DMS53 (cell line): ENCODE measurements at regions not wholly inside any gene's neighbourhood (a gene's known extent, or its start where the extent isn't known, plus 50 kb on each side); places are given as distances from the start of the nearest gene placed in this dataset.
"Not testable (repeated sequence)": the region's sequence is repeated elsewhere in the genome, so short reads cannot be mapped to it uniquely, and the experiment has no call there.

Source experiments
- DNase-seq: peaks from one replicate; lab custom pipeline; 2025; lab: John Stamatoyannopoulos, UW

GRCh38 chr18:28768791-28769768 is 592.1 kb upstream of the CDH2 start:
- DNase-seq, result no peak

GRCh38 chr18:28767727-28768211 is 590.8 kb upstream of the CDH2 start:
- DNase-seq, result no peak

DNA sequence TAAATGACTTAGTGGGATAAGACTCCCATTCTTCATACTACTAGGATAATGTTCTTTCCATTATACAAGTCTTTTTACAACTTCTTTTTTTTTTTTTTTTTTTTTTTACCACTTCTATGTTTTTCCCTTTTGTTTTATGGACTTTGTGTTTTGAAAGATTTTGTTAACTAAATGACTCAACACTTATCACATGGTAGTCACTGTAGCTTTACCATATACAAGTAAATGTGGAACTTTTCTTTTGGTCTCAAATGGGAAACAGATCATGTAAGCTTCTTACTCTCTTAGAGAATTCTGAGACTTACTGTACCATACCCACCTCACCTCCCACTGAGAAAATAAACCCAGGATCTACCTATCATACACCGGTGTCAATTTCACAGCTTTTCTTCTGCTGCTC is 590.3 kb upstream of the CDH2 start:
- no peak for DNase-seq

DNA sequence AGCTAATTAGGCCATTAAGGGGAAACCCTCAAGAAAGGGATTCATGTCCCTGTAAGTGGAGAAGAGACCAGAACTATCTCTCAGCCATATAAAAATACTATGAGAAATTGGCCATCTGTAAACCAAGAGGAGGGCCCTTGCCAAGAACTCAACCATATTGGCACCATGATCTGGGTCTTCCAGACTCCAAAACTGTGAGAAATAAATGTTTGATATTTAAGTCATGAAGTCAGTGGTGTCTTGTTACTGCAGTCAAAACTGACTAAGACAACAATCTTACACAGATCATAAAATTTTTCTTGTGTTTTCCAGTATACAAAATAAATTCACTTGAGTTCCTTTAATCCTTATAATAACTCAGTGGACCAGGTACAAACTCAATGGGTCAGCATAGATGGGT is 589.8 kb upstream of the CDH2 start:
- DNase-seq, result no peak

DNA sequence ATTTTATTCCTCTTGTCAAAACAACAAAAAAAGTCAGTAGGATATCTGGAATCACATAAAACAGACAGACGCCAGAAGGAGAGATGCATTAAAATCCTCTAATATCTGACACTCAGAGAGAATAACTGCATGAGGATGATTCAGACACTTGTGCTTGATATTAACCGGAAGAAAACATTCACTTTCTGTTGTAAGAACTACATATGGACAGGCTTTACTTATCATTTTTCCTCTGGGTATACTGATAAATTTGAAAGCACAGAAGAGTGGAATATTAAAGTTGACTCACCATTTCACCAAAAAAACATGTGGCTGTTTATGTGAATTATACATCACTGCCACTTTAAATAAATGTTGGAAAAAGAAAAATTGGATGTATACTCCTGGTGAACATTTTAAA is 589.1 kb upstream of the CDH2 start:
- DNase-seq, result no peak

GRCh38 chr18:28760299-28760698 is 583.4 kb upstream of the CDH2 start:
- no peak for DNase-seq

GRCh38 chr18:28757466-28758008 is 580.6 kb upstream of the CDH2 start:
- no peak for DNase-seq

DNA sequence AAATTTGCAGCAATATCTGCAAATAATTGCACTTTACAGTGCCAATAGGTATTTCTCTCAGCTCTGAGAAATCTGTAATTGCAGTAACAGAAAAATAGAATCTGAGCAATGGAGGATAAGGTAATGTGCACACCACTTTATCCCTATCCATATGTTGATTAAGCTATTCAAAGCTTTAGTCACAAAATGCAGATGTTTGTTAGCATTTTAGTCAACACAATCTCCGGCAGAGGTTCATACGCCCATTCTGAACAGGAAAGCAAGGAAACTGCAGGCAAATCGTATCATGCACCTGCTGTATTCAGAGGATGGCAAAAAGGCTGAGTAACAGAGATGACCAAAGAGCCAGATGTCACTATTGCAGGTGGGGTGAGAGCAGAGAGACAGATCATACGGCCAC is 566.2 kb upstream of the CDH2 start:
- no peak for DNase-seq

DNA sequence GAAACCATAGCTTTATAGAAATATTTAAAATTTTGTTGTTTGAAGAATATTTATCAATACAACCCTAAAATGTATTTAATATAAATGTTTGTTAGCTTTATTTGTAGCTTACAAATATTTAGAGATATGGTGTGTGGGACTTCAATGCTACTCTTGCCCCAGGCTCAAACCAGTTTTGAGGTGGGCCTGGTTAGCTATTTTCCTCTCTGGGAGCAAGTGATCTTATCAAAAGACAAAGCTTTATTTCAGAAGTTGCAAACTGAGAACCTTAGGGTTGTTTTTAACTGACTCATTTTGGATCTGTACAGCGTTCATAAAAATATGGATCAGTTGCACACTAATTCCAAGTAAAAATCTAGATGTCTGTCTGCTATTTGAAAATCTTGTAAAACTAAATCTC is 563.6 kb upstream of the CDH2 start:
- no peak for DNase-seq

GRCh38 chr18:28736951-28737350 is 560.0 kb upstream of the CDH2 start:
- no peak for DNase-seq

GRCh38 chr18:28736223-28736622 is 559.3 kb upstream of the CDH2 start:
- DNase-seq, result no peak

- DNase-seq, result no peak
Observed at GRCh38 chr18:28735731-28736130, 558.8 kb upstream of the CDH2 start.

DNA sequence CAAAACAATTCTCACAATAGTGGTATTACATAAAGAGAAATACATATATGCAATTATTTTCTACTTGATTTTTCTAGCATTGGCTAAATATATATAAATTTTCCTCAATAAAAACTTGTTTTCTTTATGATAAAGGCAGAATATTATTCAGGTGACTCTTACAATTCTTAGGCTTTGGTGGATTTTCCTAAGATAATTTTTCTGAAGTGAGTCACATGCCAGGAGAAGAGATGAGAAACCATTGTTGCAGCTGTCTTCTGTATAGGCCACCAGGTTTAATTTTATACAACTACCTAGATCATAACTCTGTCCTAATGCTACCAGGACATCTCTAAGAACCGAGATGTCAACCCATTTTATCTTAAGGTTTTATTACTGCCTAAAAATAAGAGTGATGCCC is 552.4 kb upstream of the CDH2 start:
- DNase-seq, result no peak

DNA sequence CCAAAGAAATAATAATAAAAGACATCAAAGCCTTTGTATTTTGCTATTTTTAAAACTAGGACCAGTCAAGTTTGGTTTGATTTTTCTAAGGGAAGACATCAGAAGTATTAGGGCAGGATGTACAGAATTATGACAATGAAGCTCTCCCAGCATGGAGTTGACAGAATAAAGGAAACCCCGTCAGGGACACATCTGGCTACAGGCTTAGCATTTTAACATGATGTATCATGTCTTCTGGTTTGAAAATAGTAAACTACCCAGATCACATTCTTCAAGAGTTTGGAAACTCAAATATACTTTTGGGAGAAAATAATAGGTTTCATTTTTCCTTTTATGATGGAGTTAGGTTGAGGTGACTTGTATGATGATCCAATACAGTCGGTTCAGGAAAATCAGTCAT is 552.0 kb upstream of the CDH2 start:
- DNase-seq, result no peak

DNA sequence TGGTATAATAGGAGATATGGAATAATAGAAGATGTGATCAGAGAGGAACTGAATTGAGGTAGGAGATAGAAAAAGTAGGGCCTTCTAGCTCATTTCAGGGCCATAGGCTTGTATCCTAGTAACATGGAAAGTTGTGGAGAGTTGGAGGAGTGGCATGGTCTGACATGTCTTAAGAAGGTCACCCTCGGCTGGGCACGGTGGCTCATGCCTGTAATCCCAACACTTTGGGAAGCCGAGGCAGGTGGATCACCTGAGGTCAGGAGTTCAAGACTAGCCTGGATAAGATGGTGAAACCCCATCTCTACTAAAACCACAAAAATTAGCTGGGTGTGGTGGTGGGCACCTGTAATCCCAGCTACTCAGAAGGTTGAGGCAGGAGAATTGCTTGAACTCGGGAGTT is 550.3 kb upstream of the CDH2 start:
- DNase-seq, result not testable (repeated sequence)

GRCh38 chr18:28725876-28726275 is 548.9 kb upstream of the CDH2 start:
- no peak for DNase-seq

DNA sequence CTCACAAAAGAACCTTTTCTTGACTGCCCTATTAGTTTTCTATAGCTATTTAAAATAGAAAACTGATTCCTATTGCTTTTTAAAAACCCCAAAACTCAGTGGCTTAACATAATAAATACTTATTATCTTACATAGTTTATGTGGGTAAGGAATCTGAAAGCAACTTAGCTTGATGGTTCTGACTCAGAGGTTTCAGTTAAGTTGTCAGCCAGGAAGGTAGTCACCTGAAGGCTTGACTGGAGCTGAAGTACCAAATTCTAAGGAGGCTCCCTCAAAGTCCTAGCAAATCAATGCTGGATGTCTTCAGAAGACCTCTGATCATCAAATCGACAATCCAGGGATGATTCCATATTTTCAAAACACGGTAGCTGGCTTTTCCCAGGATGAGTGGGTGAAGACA is 546.6 kb upstream of the CDH2 start:
- no peak for DNase-seq

GRCh38 chr18:28718696-28719095 is 541.8 kb upstream of the CDH2 start:
- DNase-seq, result no peak

DNA sequence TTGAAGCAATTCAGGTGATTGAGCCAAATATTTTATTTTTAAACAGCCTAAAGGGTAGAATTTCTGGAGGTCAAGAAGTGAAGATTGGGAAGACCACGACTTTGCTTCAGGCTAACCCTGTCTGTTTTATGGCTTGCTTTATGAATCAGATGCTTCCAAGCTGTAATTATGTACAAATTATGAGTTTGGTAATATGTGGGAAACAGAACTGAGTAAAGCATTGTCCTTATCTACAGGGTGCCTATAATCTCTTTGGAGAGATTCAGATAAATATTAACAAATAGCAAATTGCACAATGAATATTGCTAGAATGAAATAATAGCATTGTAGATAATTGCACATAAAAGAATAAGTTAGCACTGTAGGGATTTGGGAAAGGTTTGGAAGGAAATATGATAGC is 539.4 kb upstream of the CDH2 start:
- no peak for DNase-seq

DNA sequence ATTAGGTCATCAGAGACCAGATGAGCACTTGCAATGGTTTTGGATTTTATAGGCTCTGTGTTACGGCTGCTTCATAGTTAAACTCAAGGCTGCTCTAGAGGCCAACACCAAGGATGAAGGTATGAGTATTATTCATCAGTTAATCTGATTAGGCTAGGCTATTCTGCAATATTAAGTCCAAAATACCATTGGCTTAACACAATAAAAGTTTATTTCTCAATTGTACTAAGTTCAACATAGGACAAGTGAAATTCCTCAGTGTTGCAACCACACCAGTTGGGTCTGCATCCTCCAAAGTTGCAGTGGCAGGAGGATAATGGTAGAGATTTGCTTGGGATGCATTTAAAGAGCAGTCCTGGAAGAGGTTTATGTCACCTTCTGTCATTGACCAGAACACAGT is 538.3 kb upstream of the CDH2 start:
- DNase-seq, result no peak

DNA sequence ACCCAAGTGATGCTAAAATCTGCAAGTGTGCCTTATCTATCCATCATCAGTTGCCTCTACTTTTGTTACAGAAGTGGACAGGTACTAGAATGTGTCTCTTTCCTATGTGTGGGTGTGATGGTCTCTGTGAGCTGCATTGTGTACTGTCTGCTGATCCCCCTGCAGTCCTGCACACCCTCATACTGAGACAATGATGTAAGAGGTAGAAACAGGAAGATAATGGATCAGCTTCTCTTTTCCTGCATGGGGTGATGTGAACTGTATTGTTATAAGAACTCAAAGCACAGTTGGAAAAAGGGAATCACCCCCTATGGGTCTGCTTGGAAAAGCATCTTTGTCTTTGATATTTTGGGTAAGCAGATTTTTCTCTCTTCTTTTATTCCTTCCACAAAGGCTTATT is 537.6 kb upstream of the CDH2 start:
- DNase-seq, result no peak

DNA sequence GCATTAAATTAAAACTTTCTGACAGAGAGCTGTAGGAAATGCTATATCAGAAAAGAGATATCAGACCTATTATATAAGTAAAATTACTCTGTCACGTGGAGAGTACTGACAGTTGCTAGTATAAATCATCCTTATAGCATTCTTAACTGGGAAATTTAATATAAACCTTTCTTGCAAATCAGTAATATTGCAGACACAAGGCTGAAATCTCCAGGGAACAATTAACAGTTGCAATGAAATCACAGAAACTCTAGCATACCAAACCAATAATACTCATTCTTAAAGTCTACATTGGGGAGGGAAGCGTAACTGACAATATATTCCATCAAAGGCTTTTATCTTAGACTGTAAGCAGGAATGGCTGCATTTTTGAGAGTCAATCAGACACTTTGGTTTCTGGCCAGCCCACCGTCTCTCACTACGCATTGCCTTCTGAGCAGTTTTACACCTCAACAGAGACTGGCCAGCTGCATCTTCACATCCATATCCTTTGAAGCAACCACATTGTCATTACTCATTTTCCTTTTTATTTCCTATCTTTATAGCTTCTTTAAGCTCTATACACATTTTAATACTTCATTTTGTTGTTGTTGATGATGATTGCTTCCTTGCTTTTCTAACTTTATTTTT is 536.0 kb upstream of the CDH2 start:
- DNase-seq, result no peak

GRCh38 chr18:28712172-28712571 is 535.2 kb upstream of the CDH2 start:
- DNase-seq, result no peak
